ENCODE measurements at regions not wholly inside any gene's neighbourhood (a gene's known extent, or its start where the extent isn't known, plus 50 kb on each side); places are given as distances from the start of the nearest gene placed in this dataset.

DNA sequence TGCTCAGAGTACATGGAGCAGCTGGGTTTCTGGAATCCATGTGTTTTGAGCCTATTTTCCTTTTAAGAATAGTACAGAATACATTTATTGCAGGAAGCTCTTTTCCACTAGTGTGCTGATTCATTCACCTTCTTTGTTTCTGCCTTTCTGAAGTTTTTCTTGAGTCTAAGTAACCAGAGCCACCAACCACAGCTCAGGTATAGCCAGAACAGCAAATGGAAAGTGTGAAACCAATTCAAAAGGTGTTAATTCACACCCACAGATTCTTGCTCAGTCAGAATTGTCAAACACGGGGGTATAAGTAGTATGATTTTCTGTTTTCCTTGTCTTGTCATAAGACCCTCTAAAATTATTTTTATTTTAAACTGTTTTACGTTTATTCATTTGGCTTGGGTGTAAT is 75.9 kb upstream of the DYNAP start:
- no peak overlapping the region for H3K27ac ChIP-seq (ENCODE audit: insufficient read depth, low read length)
- no peak overlapping the region for H3K23ac ChIP-seq (ENCODE audit: low read depth, low read length)
- no peaks in the 10 kb centered on the region for H3K36me3 ChIP-seq (ENCODE audit: control insufficient read depth, insufficient read depth, low read length)
- H3K4me2 ChIP-seq (ENCODE audit: low read depth, low read length), result no peak overlapping the region
- no CpG with 5 or more reads among the region's 2 CpGs for WGBS, 2 experiments (ENCODE audit: extremely low coverage in 2 of 2, insufficient read length in 1 of 2)
- H3K14ac ChIP-seq (replicated peaks; ENCODE audit: low read depth, low read length), result no peak overlapping the region
- intact Hi-C loops (cut with micrococcal nuclease) (no loop called here), dilution Hi-C loops (cut with HindIII; ENCODE audit: low sequenced_read_pairs, unreplicated experiment) (no loop called here), in situ Hi-C loops (cut with MboI; ENCODE audit: low sequenced_read_pairs) (no loop called here)
- no peak overlapping the region for H3K18ac ChIP-seq (ENCODE audit: low read depth, low read length)
- H3K9me3 ChIP-seq (ENCODE audit: control insufficient read depth, insufficient read depth, low read length), result no peaks in the 10 kb centered on the region
- no peak overlapping the region for H3K56ac ChIP-seq (ENCODE audit: extremely low read depth, insufficient read depth, low read length)
- no peak for ATAC-seq (ENCODE audit: low read depth)
- no peaks in the 10 kb centered on the region for H3K27me3 ChIP-seq (ENCODE audit: control insufficient read depth, insufficient read depth, low read length)
- no peak overlapping the region for H2AFZ ChIP-seq (replicated peaks; ENCODE audit: low read length, poor library complexity)
- no peak overlapping the region for H4K91ac ChIP-seq (ENCODE audit: insufficient read depth, low read depth, low read length)
- H2BK120ac ChIP-seq (ENCODE audit: low read depth, low read length), result no peak overlapping the region
- H4K8ac ChIP-seq (ENCODE audit: low read depth in 2 of 2, low read length in 2 of 2), result no peak overlapping the region
- H4K20me1 ChIP-seq (ENCODE audit: insufficient read depth, low read length), result no peaks in the 10 kb centered on the region
- no peak overlapping the region for H2AK5ac ChIP-seq (ENCODE audit: low read depth, low read length)
- no TSS peak for BruUV-seq (replicated peaks)
- CTCF ChIA-PET, result interaction anchor here (0.7 kb wide), 1 partner anchor 26 kb away, joined by 3 read pairs; no protein-coding TSS in a partner anchor
- no peak overlapping the region for H4K5ac ChIP-seq (ENCODE audit: low read depth, low read length)
- H3K9ac ChIP-seq (ENCODE audit: low read depth, low read length), result no peak overlapping the region
- H3K9me1 ChIP-seq (ENCODE audit: insufficient read depth, low read length), result no peaks in the 10 kb centered on the region
- H3K79me1 ChIP-seq (ENCODE audit: low read depth in 1 of 2, low read length in 2 of 2), result no peaks in the 10 kb centered on the region
- no peak overlapping the region for H2BK20ac ChIP-seq (ENCODE audit: low read depth, low read length)
- POLR2A ChIA-PET (ENCODE audit: unreplicated experiment), result no interaction called here
- H3K4ac ChIP-seq (ENCODE audit: low read depth, low read length), result no peak overlapping the region
- TF ChIP-seq RAD21 (IDR thresholded peaks at IDR 0.05; ENCODE audit: low read length) (no peak), NFE2L2 (IDR thresholded peaks at IDR 0.05; ENCODE audit: low read depth, low read length) (no peak), RFX5 (IDR thresholded peaks at IDR 0.05; ENCODE audit: low read depth, low read length) (no peak), ELK1 (IDR thresholded peaks at IDR 0.05; ENCODE audit: borderline replicate concordance, low read depth, low read length) (no peak), MAFK (IDR thresholded peaks at IDR 0.05; ENCODE audit: low read depth, low read length) (no peak), SMC3 (IDR thresholded peaks at IDR 0.05; ENCODE audit: low read depth, low read length) (no peak), RCOR1 (IDR thresholded peaks at IDR 0.05; ENCODE audit: insufficient replicate concordance, low read length) (no peak), MAZ (IDR thresholded peaks at IDR 0.05; ENCODE audit: borderline replicate concordance, low read depth, low read length) (no peak), BHLHE40 (IDR thresholded peaks at IDR 0.05; ENCODE audit: low read depth, low read length) (no peak), CEBPB (IDR thresholded peaks at IDR 0.05; ENCODE audit: low read depth, low read length) (no peak), CHD1 (IDR thresholded peaks at IDR 0.05; ENCODE audit: low read depth, low read length) (no peak), CTCF (conservative IDR thresholded peaks at IDR 0.05; ENCODE audit: low read depth, low read length) (no peak), FOS (IDR thresholded peaks at IDR 0.05; ENCODE audit: low read depth, low read length) (no peak), POLR2A (IDR thresholded peaks at IDR 0.05; ENCODE audit: low read depth, low read length) (no peak), MXI1 (IDR thresholded peaks at IDR 0.05; ENCODE audit: borderline replicate concordance, low read depth, low read length) (no peak)
- TF ChIP-seq, protein P1, sequence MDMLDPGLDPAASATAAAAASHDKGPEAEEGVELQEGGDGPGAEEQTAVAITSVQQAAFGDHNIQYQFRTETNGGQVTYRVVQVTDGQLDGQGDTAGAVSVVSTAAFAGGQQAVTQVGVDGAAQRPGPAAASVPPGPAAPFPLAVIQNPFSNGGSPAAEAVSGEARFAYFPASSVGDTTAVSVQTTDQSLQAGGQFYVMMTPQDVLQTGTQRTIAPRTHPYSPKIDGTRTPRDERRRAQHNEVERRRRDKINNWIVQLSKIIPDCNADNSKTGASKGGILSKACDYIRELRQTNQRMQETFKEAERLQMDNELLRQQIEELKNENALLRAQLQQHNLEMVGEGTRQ (IDR thresholded peaks at IDR 0.05; ENCODE audit: low read depth, low read length), result no peak
- H2BK5ac ChIP-seq (ENCODE audit: low read depth, low read length, poor library complexity, severe bottlenecking), result no peak overlapping the region
- H2AK9ac ChIP-seq (replicated peaks; ENCODE audit: low read depth, low read length, poor library complexity), result no peak overlapping the region
- DNase-seq, result no peak
- H2BK15ac ChIP-seq (ENCODE audit: low read depth, low read length), result no peak overlapping the region
- H3K4me1 ChIP-seq (ENCODE audit: control insufficient read depth, insufficient read depth, low read length), result no peaks in the 10 kb centered on the region
- H3K4me3 ChIP-seq (ENCODE audit: insufficient read depth, low read depth, low read length), result no peak overlapping the region
